MCF 10A (cell line): ENCODE measurements at regions not wholly inside any gene's neighbourhood (a gene's known extent, or its start where the extent isn't known, plus 50 kb on each side); places are given as distances from the start of the nearest gene placed in this dataset.
A peak's percentile ranks its signal among the peaks of the same experiment; 100 is the strongest.

ENCODE experiments used
- BruUV-seq: library from RNA; stranded (reverse); fragments of 400-500 nt; replicated peaks from 2 replicates; lab custom pipeline; 2021; lab: Mats Ljungman, UMichigan
- CTCF ChIA-PET: fragments of 300-600 bp; sonication (Branson Sonifier 250); formaldehyde crosslinking; extraction: SDS; loops from one replicate; lab custom pipeline; 2021; ENCODE audit warnings: antibody characterized with exemption, inconsistent platforms; lab: Yijun Ruan, JAX
- POLR2A ChIA-PET: fragments of 300-600, 350-650 bp; sonication (Branson Sonifier 250); formaldehyde crosslinking; extraction: SDS; loops from one replicate; lab custom pipeline; 2020; ENCODE audit warnings: antibody characterized with exemption, inconsistent platforms; lab: Yijun Ruan, JAX
- DNase-seq: peaks from one replicate; pipeline ENCODE4 v3.0.0-alpha.2; 2018; ENCODE audit not compliant: unreplicated experiment
- H3K27ac Mint-ChIP-seq: one replicate; pipeline ENCODE4 v1.8.0; 2022; ENCODE audit warnings: mild to moderate bottlenecking, low read depth, mixed read lengths; ENCODE audit not compliant: unreplicated experiment
- H3K27me3 Mint-ChIP-seq: one replicate; pipeline ENCODE4 v1.8.0; 2022; ENCODE audit warnings: mixed read lengths; ENCODE audit not compliant: insufficient read depth, unreplicated experiment
- H3K36me3 Mint-ChIP-seq: one replicate; pipeline ENCODE4 v1.8.0; 2022; ENCODE audit warnings: mild to moderate bottlenecking, moderate library complexity, mixed read lengths; ENCODE audit not compliant: insufficient read depth, unreplicated experiment
- H3K4me1 Mint-ChIP-seq: one replicate; pipeline ENCODE4 v1.8.0; 2022; ENCODE audit warnings: mixed read lengths; ENCODE audit not compliant: insufficient read depth, unreplicated experiment
- H3K4me3 Mint-ChIP-seq: one replicate; pipeline ENCODE4 v1.8.0; 2022; ENCODE audit warnings: mild to moderate bottlenecking, moderate library complexity, mixed read lengths; ENCODE audit not compliant: unreplicated experiment
- H3K9me3 Mint-ChIP-seq: one replicate; pipeline ENCODE4 v1.8.0; 2022; ENCODE audit warnings: mixed read lengths; ENCODE audit not compliant: unreplicated experiment
- CTCF ChIP-seq: fragments of 200-600 bp; IDR thresholded peaks from one replicate; pipeline ENCODE4 v1.8.0; 2022; ENCODE audit warnings: antibody characterized with exemption, mild to moderate bottlenecking; ENCODE audit not compliant: unreplicated experiment
- intact Hi-C: fragments of 100-400 bp; cut with micrococcal nuclease; formaldehyde crosslinking; loops from 2 replicates; pipeline ENCODE4 v1.14.1; 2022

- Mint-ChIP-seq H3K36me3 (no peaks in the 10 kb centered on the region), H3K9me3 (no peaks in the 10 kb centered on the region), H3K27me3 (peaks cover 40% of the 10 kb centered on the region), H3K27ac (no peak overlapping the region), H3K4me3 (no peak overlapping the region), H3K4me1 (no peaks in the 10 kb centered on the region)
- peak; percentile 38 for DNase-seq
- no TSS peak for BruUV-seq
- peak; percentile 48 for TF ChIP-seq CTCF
- POLR2A ChIA-PET, result no interaction called here
- intact Hi-C loops, result no loop called here
- CTCF ChIA-PET, result interaction anchor here (0.7 to 6.3 kb wide), 24 partner anchors 10 to 213 kb away, joined by 3 to 43 read pairs (median 4); no protein-coding TSS in a partner anchor
These were observed 101.0 kb downstream of the GGTLC2 start for GRCh38 chr22:22745225-22746060.

GRCh38 chr22:22746061-22746962, 101.9 kb downstream of the GGTLC2 start:
- CTCF ChIA-PET, result interaction anchor here (0.6 to 6.3 kb wide), 23 partner anchors 9 to 282 kb away, joined by 3 to 43 read pairs (median 4); no protein-coding TSS in a partner anchor
- no peak for DNase-seq
- Mint-ChIP-seq H3K9me3 (no peaks in the 10 kb centered on the region), H3K4me1 (no peaks in the 10 kb centered on the region), H3K27ac (no peak overlapping the region), H3K4me3 (no peak overlapping the region), H3K36me3 (no peaks in the 10 kb centered on the region), H3K27me3 (peaks cover 31% of the 10 kb centered on the region)
- no peak for TF ChIP-seq CTCF
- no TSS peak for BruUV-seq
- intact Hi-C loops, result no loop called here
- POLR2A ChIA-PET, result no interaction called here

- no peak for TF ChIP-seq CTCF
- Mint-ChIP-seq H3K9me3 (no peaks in the 10 kb centered on the region), H3K4me3 (no peak overlapping the region), H3K27me3 (peaks cover 22% of the 10 kb centered on the region), H3K27ac (no peak overlapping the region), H3K36me3 (no peaks in the 10 kb centered on the region), H3K4me1 (peaks cover 6% of the 10 kb centered on the region)
- ChIA-PET POLR2A (no interaction called here), CTCF (interaction anchor here (0.8 to 6.3 kb wide), 9 partner anchors 13 to 282 kb away, joined by 3 to 43 read pairs (median 4); no protein-coding TSS in a partner anchor)
- no TSS peak for BruUV-seq
- DNase-seq, result no peak
- intact Hi-C loops, result no loop called here
These were observed 102.8 kb downstream of the GGTLC2 start for GRCh38 chr22:22746963-22747933.
